ENCODE measurements at regions not wholly inside any gene's neighbourhood (a gene's known extent, or its start where the extent isn't known, plus 50 kb on each side); places are given as distances from the start of the nearest gene placed in this dataset.

DNA sequence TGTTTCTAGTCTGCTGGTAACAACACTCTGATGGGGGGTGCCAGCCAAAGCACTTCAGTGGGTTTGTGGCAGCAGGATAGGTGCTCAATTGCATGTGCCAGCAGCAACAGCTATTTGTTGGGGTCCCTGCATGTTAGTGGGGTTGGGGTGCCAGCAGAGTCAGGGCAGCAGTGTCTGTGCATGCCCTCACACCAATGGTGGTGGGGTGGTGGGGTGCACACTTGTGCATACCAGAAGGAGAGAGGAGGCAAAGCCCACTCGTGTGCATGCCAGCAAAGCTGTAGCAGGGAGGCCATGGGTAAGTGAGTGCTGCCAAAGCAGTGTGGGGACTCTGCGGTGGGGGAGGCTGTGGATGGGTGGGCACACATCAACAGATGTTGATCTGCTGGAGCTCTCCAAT is 232.2 kb downstream of the GABRG2 start:
- DNase-seq (ENCODE audit: low read depth), result no peak
- H3K4me3 ChIP-seq (ENCODE audit: low read depth, low read length), result no peak overlapping the region
- TF ChIP-seq, protein P1, sequence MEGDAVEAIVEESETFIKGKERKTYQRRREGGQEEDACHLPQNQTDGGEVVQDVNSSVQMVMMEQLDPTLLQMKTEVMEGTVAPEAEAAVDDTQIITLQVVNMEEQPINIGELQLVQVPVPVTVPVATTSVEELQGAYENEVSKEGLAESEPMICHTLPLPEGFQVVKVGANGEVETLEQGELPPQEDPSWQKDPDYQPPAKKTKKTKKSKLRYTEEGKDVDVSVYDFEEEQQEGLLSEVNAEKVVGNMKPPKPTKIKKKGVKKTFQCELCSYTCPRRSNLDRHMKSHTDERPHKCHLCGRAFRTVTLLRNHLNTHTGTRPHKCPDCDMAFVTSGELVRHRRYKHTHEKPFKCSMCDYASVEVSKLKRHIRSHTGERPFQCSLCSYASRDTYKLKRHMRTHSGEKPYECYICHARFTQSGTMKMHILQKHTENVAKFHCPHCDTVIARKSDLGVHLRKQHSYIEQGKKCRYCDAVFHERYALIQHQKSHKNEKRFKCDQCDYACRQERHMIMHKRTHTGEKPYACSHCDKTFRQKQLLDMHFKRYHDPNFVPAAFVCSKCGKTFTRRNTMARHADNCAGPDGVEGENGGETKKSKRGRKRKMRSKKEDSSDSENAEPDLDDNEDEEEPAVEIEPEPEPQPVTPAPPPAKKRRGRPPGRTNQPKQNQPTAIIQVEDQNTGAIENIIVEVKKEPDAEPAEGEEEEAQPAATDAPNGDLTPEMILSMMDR (IDR thresholded peaks at IDR 0.05; ENCODE audit: insufficient read depth, low read length), result no peak

- TF ChIP-seq, protein P1 (IDR thresholded peaks at IDR 0.05; ENCODE audit: insufficient read depth, low read length), result no peak
- DNase-seq (ENCODE audit: low read depth), result no peak
- no peak overlapping the region for H3K4me3 ChIP-seq (ENCODE audit: low read depth, low read length)
These were observed 233.8 kb downstream of the GABRG2 start for GRCh38 chr5:162301356-162301755.

DNA sequence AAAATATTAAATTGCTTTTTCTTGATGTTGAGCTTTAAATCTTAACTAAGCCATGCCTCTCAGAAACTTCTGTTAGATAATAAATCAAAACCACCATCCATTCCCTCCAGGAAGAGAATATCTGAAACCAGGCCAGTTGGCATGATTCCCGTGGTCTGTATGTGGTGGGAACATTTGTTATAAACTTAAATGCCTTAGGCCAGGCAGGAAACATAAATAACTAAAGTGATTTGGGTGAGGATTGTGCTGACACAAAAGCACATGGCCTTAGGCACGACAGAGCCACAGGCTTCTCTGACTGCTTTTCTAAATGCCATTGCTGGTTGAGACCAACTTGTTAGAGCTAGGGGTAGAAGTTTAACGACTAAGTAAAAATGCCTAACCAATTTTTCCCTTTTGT is 255.9 kb downstream of the GABRG2 start:
- TF ChIP-seq, protein P1 (IDR thresholded peaks at IDR 0.05; ENCODE audit: insufficient read depth, low read length), result no peak
- no peak overlapping the region for H3K4me3 ChIP-seq (ENCODE audit: low read depth, low read length)
- DNase-seq (ENCODE audit: low read depth), result no peak

GRCh38 chr5:162324328-162324727 is 256.8 kb downstream of the GABRG2 start:
- H3K4me3 ChIP-seq (ENCODE audit: low read depth, low read length), result no peak overlapping the region
- no peak for DNase-seq (ENCODE audit: low read depth)
- TF ChIP-seq, protein P1 (IDR thresholded peaks at IDR 0.05; ENCODE audit: insufficient read depth, low read length), result no peak

GRCh38 chr5:162325143-162325727 is 257.7 kb downstream of the GABRG2 start:
- TF ChIP-seq, protein P1 (IDR thresholded peaks at IDR 0.05; ENCODE audit: insufficient read depth, low read length), result no peak
- no peak for DNase-seq (ENCODE audit: low read depth)
- H3K4me3 ChIP-seq (ENCODE audit: low read depth, low read length), result no peak overlapping the region

GRCh38 chr5:162334944-162335343 is 267.4 kb downstream of the GABRG2 start:
- H3K4me3 ChIP-seq (ENCODE audit: low read depth, low read length), result no peak overlapping the region
- no peak for DNase-seq (ENCODE audit: low read depth)
- TF ChIP-seq, protein P1 (IDR thresholded peaks at IDR 0.05; ENCODE audit: insufficient read depth, low read length), result no peak

- TF ChIP-seq, protein P1 (IDR thresholded peaks at IDR 0.05; ENCODE audit: insufficient read depth, low read length), result no peak
- DNase-seq (ENCODE audit: low read depth), result no peak
- H3K4me3 ChIP-seq (ENCODE audit: low read depth, low read length), result no peak overlapping the region
These were observed 292.9 kb downstream of the GABRG2 start for GRCh38 chr5:162360373-162360931.
